ENCODE measurements at regions not wholly inside any gene's neighbourhood (a gene's known extent, or its start where the extent isn't known, plus 50 kb on each side); places are given as distances from the start of the nearest gene placed in this dataset.

DNA sequence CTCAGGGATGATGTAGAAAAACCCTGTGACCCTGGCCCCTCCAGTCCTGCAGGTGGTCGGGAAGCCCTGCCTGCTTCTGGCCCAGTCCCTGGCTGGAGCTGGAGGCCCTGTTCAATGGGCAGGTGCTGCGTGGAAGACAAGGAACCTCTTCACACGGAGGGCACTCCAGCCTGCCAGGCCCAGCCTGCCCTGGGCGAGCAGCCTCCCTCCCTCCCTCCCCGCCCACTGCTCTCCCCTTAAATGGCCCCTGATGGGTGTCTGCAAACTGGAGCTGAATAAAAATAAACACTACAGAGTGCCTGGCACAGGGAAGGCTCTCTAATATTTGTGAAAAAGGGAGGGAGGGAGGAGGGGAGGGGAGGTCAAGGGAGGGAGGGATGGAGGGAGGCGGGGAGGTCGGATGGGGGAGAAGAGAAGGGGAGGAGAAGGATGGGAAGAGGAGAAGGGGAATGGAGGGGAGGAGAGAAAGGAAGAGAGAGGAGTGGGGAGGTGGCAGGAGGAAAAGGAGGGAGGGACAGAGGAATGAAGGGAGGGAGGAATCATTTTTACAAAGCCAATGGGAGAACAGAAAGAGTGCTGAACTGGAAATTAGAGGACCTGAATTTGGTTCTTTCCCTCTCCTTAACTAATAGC, 222.8 kb upstream of the TNRC6C start (continued):
- TF ChIP-seq HNRNPK (IDR thresholded peaks at IDR 0.05; ENCODE audit: low read depth, low read length, poor library complexity, severe bottlenecking) (peak; percentile 65), ZNF713 (CRISPR knock-in tag; IDR thresholded peaks at IDR 0.05) (no peak), ZNF513 (CRISPR knock-in tag; conservative IDR thresholded peaks at IDR 0.05) (no peak), SATB2 (CRISPR knock-in tag; IDR thresholded peaks at IDR 0.05) (no peak), ZNF101 (CRISPR knock-in tag; IDR thresholded peaks at IDR 0.05; ENCODE audit: borderline replicate concordance, low read depth) (no peak), ZNF451 (CRISPR knock-in tag; IDR thresholded peaks at IDR 0.05) (no peak), ZNF629 (CRISPR knock-in tag; conservative IDR thresholded peaks at IDR 0.05) (no peak), NFKB2 (CRISPR knock-in tag; IDR thresholded peaks at IDR 0.05; ENCODE audit: borderline replicate concordance) (no peak), PCBP1 (IDR thresholded peaks at IDR 0.05; ENCODE audit: borderline replicate concordance, low read depth, low read length) (0 out of 2 replicates have a peak, but pooled peaks have one; percentile 17), ZNF556 (CRISPR knock-in tag; IDR thresholded peaks at IDR 0.05; ENCODE audit: borderline replicate concordance) (no peak)
- TF ChIP-seq, protein P1, sequence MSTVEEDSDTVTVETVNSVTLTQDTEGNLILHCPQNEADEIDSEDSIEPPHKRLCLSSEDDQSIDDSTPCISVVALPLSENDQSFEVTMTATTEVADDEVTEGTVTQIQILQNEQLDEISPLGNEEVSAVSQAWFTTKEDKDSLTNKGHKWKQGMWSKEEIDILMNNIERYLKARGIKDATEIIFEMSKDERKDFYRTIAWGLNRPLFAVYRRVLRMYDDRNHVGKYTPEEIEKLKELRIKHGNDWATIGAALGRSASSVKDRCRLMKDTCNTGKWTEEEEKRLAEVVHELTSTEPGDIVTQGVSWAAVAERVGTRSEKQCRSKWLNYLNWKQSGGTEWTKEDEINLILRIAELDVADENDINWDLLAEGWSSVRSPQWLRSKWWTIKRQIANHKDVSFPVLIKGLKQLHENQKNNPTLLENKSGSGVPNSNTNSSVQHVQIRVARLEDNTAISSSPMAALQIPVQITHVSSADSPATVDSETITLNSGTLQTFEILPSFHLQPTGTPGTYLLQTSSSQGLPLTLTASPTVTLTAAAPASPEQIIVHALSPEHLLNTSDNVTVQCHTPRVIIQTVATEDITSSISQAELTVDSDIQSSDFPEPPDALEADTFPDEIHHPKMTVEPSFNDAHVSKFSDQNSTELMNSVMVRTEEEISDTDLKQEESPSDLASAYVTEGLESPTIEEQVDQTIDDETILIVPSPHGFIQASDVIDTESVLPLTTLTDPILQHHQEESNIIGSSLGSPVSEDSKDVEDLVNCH (CRISPR knock-in tag; IDR thresholded peaks at IDR 0.05): no peak
- TF ChIP-seq, protein P2, sequence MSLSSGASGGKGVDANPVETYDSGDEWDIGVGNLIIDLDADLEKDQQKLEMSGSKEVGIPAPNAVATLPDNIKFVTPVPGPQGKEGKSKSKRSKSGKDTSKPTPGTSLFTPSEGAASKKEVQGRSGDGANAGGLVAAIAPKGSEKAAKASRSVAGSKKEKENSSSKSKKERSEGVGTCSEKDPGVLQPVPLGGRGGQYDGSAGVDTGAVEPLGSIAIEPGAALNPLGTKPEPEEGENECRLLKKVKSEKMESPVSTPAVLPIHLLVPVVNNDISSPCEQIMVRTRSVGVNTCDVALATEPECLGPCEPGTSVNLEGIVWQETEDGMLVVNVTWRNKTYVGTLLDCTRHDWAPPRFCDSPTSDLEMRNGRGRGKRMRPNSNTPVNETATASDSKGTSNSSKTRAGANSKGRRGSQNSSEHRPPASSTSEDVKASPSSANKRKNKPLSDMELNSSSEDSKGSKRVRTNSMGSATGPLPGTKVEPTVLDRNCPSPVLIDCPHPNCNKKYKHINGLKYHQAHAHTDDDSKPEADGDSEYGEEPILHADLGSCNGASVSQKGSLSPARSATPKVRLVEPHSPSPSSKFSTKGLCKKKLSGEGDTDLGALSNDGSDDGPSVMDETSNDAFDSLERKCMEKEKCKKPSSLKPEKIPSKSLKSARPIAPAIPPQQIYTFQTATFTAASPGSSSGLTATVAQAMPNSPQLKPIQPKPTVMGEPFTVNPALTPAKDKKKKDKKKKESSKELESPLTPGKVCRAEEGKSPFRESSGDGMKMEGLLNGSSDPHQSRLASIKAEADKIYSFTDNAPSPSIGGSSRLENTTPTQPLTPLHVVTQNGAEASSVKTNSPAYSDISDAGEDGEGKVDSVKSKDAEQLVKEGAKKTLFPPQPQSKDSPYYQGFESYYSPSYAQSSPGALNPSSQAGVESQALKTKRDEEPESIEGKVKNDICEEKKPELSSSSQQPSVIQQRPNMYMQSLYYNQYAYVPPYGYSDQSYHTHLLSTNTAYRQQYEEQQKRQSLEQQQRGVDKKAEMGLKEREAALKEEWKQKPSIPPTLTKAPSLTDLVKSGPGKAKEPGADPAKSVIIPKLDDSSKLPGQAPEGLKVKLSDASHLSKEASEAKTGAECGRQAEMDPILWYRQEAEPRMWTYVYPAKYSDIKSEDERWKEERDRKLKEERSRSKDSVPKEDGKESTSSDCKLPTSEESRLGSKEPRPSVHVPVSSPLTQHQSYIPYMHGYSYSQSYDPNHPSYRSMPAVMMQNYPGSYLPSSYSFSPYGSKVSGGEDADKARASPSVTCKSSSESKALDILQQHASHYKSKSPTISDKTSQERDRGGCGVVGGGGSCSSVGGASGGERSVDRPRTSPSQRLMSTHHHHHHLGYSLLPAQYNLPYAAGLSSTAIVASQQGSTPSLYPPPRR (CRISPR knock-in tag; IDR thresholded peaks at IDR 0.05; ENCODE audit: borderline replicate concordance): no peak

All from HepG2 (cell line).